GM19452 (cell line): ENCODE measurements at regions not wholly inside any gene's neighbourhood (a gene's known extent, or its start where the extent isn't known, plus 50 kb on each side); places are given as distances from the start of the nearest gene placed in this dataset.
"Not testable (repeated sequence)": the region's sequence is repeated elsewhere in the genome, so short reads cannot be mapped to it uniquely, and the experiment has no call there.

Source experiments
- ATAC-seq: cut with Tn5 transposase; IDR thresholded peaks from one replicate; pipeline ENCODE4 v1.9.1; 2021; ENCODE audit not compliant: unreplicated experiment

GRCh38 chr4:130896920-130897319 lies 1801.0 kb downstream of the C4orf33 start:
- ATAC-seq: no peak

GRCh38 chr4:130901321-130901720 lies 1805.4 kb downstream of the C4orf33 start:
- no peak for ATAC-seq

- ATAC-seq: no peak
These were observed 1827.0 kb downstream of the C4orf33 start for GRCh38 chr4:130922955-130923354.

- ATAC-seq: no peak
These were observed 1859.6 kb downstream of the C4orf33 start for GRCh38 chr4:130955520-130955919.

- no peak for ATAC-seq
These were observed 1889.4 kb downstream of the C4orf33 start for GRCh38 chr4:130985371-130985770.

- ATAC-seq: no peak
These were observed 1900.0 kb downstream of the C4orf33 start for GRCh38 chr4:130995988-130996387.

- ATAC-seq: no peak
These were observed 1905.4 kb downstream of the C4orf33 start for GRCh38 chr4:131001371-131001770.

- no peak for ATAC-seq
These were observed 1906.2 kb downstream of the C4orf33 start for GRCh38 chr4:131002132-131002531.

- no peak for ATAC-seq
These were observed 1910.4 kb downstream of the C4orf33 start for GRCh38 chr4:131006388-131006787.

GRCh38 chr4:131011961-131012360 lies 1916.0 kb downstream of the C4orf33 start:
- not testable (repeated sequence) for ATAC-seq

GRCh38 chr4:131013226-131013625 lies 1917.3 kb downstream of the C4orf33 start:
- ATAC-seq: no peak

GRCh38 chr4:131026771-131027170 lies 1930.8 kb downstream of the C4orf33 start:
- no peak for ATAC-seq

GRCh38 chr4:131044368-131044767 lies 1948.4 kb downstream of the C4orf33 start:
- no peak for ATAC-seq

GRCh38 chr4:131046821-131047220 lies 1950.9 kb downstream of the C4orf33 start:
- no peak for ATAC-seq

- ATAC-seq: no peak
These were observed 1956.7 kb downstream of the C4orf33 start for GRCh38 chr4:131052646-131053045.

- no peak for ATAC-seq
These were observed 1958.6 kb downstream of the C4orf33 start for GRCh38 chr4:131054489-131055019.

- ATAC-seq: no peak
These were observed 1965.8 kb downstream of the C4orf33 start for GRCh38 chr4:131061734-131062133.

- ATAC-seq: no peak
These were observed 1967.9 kb downstream of the C4orf33 start for GRCh38 chr4:131063878-131064277.

- ATAC-seq: no peak
These were observed 1985.1 kb downstream of the C4orf33 start for GRCh38 chr4:131081069-131081468.

GRCh38 chr4:131084997-131085396 lies 1989.0 kb downstream of the C4orf33 start:
- no peak for ATAC-seq

GRCh38 chr4:131091896-131092295 lies 1995.9 kb downstream of the C4orf33 start:
- ATAC-seq: no peak

- ATAC-seq: no peak
These were observed 1997.4 kb downstream of the C4orf33 start for GRCh38 chr4:131093303-131093702.

GRCh38 chr4:131098976-131099375 lies 2003.0 kb downstream of the C4orf33 start:
- ATAC-seq: no peak
